ENCODE measurements at regions not wholly inside any gene's neighbourhood (a gene's known extent, or its start where the extent isn't known, plus 50 kb on each side); places are given as distances from the start of the nearest gene placed in this dataset.

GRCh38 chr2:19029655-19030054 is 328.8 kb downstream of the OSR1 start:
- WGBS, 2 donors (ENCODE audit: low coverage in 1 of 2): 74 to 93% methylated on average over 1 to 3 of the region's 3 CpGs
- H3K9me3 ChIP-seq: no peaks in the 10 kb centered on the region
- no peaks in the 10 kb centered on the region for H3K36me3 ChIP-seq
- no peak overlapping the region for H3K4me3 ChIP-seq
- no peaks in the 10 kb centered on the region for H3K4me1 ChIP-seq
- no peak overlapping the region for H3K27ac ChIP-seq
- no peaks in the 10 kb centered on the region for H3K27me3 ChIP-seq
- no peak for ATAC-seq
- no peak for TF ChIP-seq CTCF (IDR thresholded peaks at IDR 0.05)
- no peak for TF ChIP-seq POLR2AphosphoS5 (IDR thresholded peaks at IDR 0.05)
- TF ChIP-seq POLR2A (IDR thresholded peaks at IDR 0.05): no peak
- no peak for TF ChIP-seq EP300 (IDR thresholded peaks at IDR 0.05)

GRCh38 chr2:19028587-19029375 is 329.6 kb downstream of the OSR1 start:
- TF ChIP-seq CTCF (IDR thresholded peaks at IDR 0.05) (no peak), POLR2A (IDR thresholded peaks at IDR 0.05) (no peak), POLR2AphosphoS5 (IDR thresholded peaks at IDR 0.05) (no peak), EP300 (IDR thresholded peaks at IDR 0.05) (no peak)
- Histone ChIP-seq H3K27ac (no peak overlapping the region), H3K4me1 (no peaks in the 10 kb centered on the region), H3K27me3 (no peaks in the 10 kb centered on the region), H3K9me3 (no peaks in the 10 kb centered on the region), H3K4me3 (no peak overlapping the region), H3K36me3 (no peaks in the 10 kb centered on the region)
- WGBS, 2 donors (ENCODE audit: low coverage in 1 of 2): 79 to 81% methylated on average over 6 to 7 of the region's 12 CpGs
- no peak for ATAC-seq

- H3K4me1 ChIP-seq: no peaks in the 10 kb centered on the region
- ATAC-seq: no peak
- no peak overlapping the region for H3K27ac ChIP-seq
- no peak for TF ChIP-seq POLR2AphosphoS5 (IDR thresholded peaks at IDR 0.05)
- no peak for TF ChIP-seq EP300 (IDR thresholded peaks at IDR 0.05)
- TF ChIP-seq CTCF (IDR thresholded peaks at IDR 0.05): no peak
- no peak for TF ChIP-seq POLR2A (IDR thresholded peaks at IDR 0.05)
- WGBS, 2 donors (ENCODE audit: low coverage in 1 of 2): 61 to 66% methylated on average over 4 to 5 of the region's 5 CpGs
- H3K36me3 ChIP-seq: no peaks in the 10 kb centered on the region
- H3K9me3 ChIP-seq: no peaks in the 10 kb centered on the region
- no peaks in the 10 kb centered on the region for H3K27me3 ChIP-seq
- H3K4me3 ChIP-seq: no peak overlapping the region
Measured at GRCh38 chr2:19027626-19028025, 330.8 kb downstream of the OSR1 start.

GRCh38 chr2:19026261-19026660 is 332.2 kb downstream of the OSR1 start:
- no peak for ATAC-seq
- no peak for TF ChIP-seq CTCF (IDR thresholded peaks at IDR 0.05)
- TF ChIP-seq POLR2AphosphoS5 (IDR thresholded peaks at IDR 0.05): no peak
- TF ChIP-seq POLR2A (IDR thresholded peaks at IDR 0.05): no peak
- TF ChIP-seq EP300 (IDR thresholded peaks at IDR 0.05): no peak
- 46 to 66% methylated on average over 2 of the region's 2 CpGs for WGBS, 2 donors (ENCODE audit: low coverage in 1 of 2)
- Histone ChIP-seq H3K4me1 (no peaks in the 10 kb centered on the region), H3K36me3 (no peaks in the 10 kb centered on the region), H3K9me3 (no peaks in the 10 kb centered on the region), H3K4me3 (no peak overlapping the region), H3K27me3 (no peaks in the 10 kb centered on the region), H3K27ac (no peak overlapping the region)

GRCh38 chr2:19022334-19022733 is 336.1 kb downstream of the OSR1 start:
- no peak overlapping the region for H3K27ac ChIP-seq
- no peaks in the 10 kb centered on the region for H3K36me3 ChIP-seq
- TF ChIP-seq POLR2A (IDR thresholded peaks at IDR 0.05): no peak
- H3K4me1 ChIP-seq: no peaks in the 10 kb centered on the region
- H3K9me3 ChIP-seq: no peaks in the 10 kb centered on the region
- H3K27me3 ChIP-seq: no peaks in the 10 kb centered on the region
- H3K4me3 ChIP-seq: no peak overlapping the region
- WGBS, 2 donors (ENCODE audit: low coverage in 1 of 2): 91% methylated on average over 5 of the region's 5 CpGs
- ATAC-seq: no peak

All from gastroesophageal sphincter (tissue), 4 donors.